ENCODE measurements at regions not wholly inside any gene's neighbourhood (a gene's known extent, or its start where the extent isn't known, plus 50 kb on each side); places are given as distances from the start of the nearest gene placed in this dataset.

- Histone ChIP-seq H3K36me3 (ENCODE audit: control insufficient read depth, insufficient read depth, low read length) (no peaks in the 10 kb centered on the region), H3K4me3 (ENCODE audit: low read depth, low read length) (no peak overlapping the region), H3K27me3 (ENCODE audit: control insufficient read depth, insufficient read depth, low read length) (no peaks in the 10 kb centered on the region)
- POLR2A ChIA-PET = interaction anchor here (0.5 to 0.7 kb wide), 4 partner anchors 31 to 1622 kb away, joined by 3 to 6 read pairs (median 4); no protein-coding TSS in a partner anchor
- DNase-seq (ENCODE audit: low read depth) = peak; percentile 83
- CTCF ChIA-PET = interaction anchor here (0.6 to 1.4 kb wide), 3 partner anchors 12 to 27 kb away, joined by 3 to 5 read pairs (median 4); no protein-coding TSS in a partner anchor
- no peak for TF ChIP-seq CTCF (IDR thresholded peaks at IDR 0.05; ENCODE audit: insufficient read depth, low read depth, low read length)
Measured at GRCh38 chr10:52621635-52622079, 150.9 kb downstream of the MBL2 start.

GRCh38 chr10:52623761-52624160 is 148.8 kb downstream of the MBL2 start:
- Histone ChIP-seq H3K4me3 (ENCODE audit: low read depth, low read length) (no peak overlapping the region), H3K27me3 (ENCODE audit: control insufficient read depth, insufficient read depth, low read length) (no peaks in the 10 kb centered on the region), H3K36me3 (ENCODE audit: control insufficient read depth, insufficient read depth, low read length) (no peaks in the 10 kb centered on the region)
- CTCF ChIA-PET = interaction anchor here (0.8 to 1.9 kb wide), 3 partner anchors 9 to 344 kb away, joined by 3 to 5 read pairs (median 4); no protein-coding TSS in a partner anchor
- no peak for TF ChIP-seq CTCF (IDR thresholded peaks at IDR 0.05; ENCODE audit: insufficient read depth, low read depth, low read length)
- DNase-seq (ENCODE audit: low read depth) = no peak
- POLR2A ChIA-PET = no interaction called here

GRCh38 chr10:52627279-52627678 is 145.3 kb downstream of the MBL2 start:
- no peak for DNase-seq (ENCODE audit: low read depth)
- H3K27me3 ChIP-seq (ENCODE audit: control insufficient read depth, insufficient read depth, low read length) = no peaks in the 10 kb centered on the region
- ChIA-PET CTCF (interaction anchor here (0.8 to 1.9 kb wide), 2 partner anchors 17 to 18 kb away, joined by 3 to 6 read pairs; no protein-coding TSS in a partner anchor), POLR2A (no interaction called here)
- TF ChIP-seq CTCF (IDR thresholded peaks at IDR 0.05; ENCODE audit: insufficient read depth, low read depth, low read length) = no peak
- H3K36me3 ChIP-seq (ENCODE audit: control insufficient read depth, insufficient read depth, low read length) = no peaks in the 10 kb centered on the region
- H3K4me3 ChIP-seq (ENCODE audit: low read depth, low read length) = no peak overlapping the region

- DNase-seq (ENCODE audit: low read depth) = no peak
- Histone ChIP-seq H3K4me3 (ENCODE audit: low read depth, low read length) (no peak overlapping the region), H3K36me3 (ENCODE audit: control insufficient read depth, insufficient read depth, low read length) (no peaks in the 10 kb centered on the region), H3K27me3 (ENCODE audit: control insufficient read depth, insufficient read depth, low read length) (no peaks in the 10 kb centered on the region)
- TF ChIP-seq CTCF (IDR thresholded peaks at IDR 0.05; ENCODE audit: insufficient read depth, low read depth, low read length) = no peak
- POLR2A ChIA-PET = no interaction called here
- CTCF ChIA-PET = no interaction called here
Measured at GRCh38 chr10:52631146-52631545, 141.4 kb downstream of the MBL2 start.

- no peak for DNase-seq (ENCODE audit: low read depth)
- no peak for TF ChIP-seq CTCF (IDR thresholded peaks at IDR 0.05; ENCODE audit: insufficient read depth, low read depth, low read length)
- no peaks in the 10 kb centered on the region for H3K27me3 ChIP-seq (ENCODE audit: control insufficient read depth, insufficient read depth, low read length)
- ChIA-PET CTCF (interaction anchor here (0.9 kb wide), 1 partner anchor 155 kb away, joined by 3 read pairs; no protein-coding TSS in a partner anchor), POLR2A (no interaction called here)
- H3K36me3 ChIP-seq (ENCODE audit: control insufficient read depth, insufficient read depth, low read length) = no peaks in the 10 kb centered on the region
- H3K4me3 ChIP-seq (ENCODE audit: low read depth, low read length) = no peak overlapping the region
Measured at GRCh38 chr10:52631648-52632047, 140.9 kb downstream of the MBL2 start.
